K562 (cell line): ENCODE measurements at regions not wholly inside any gene's neighbourhood (a gene's known extent, or its start where the extent isn't known, plus 50 kb on each side); places are given as distances from the start of the nearest gene placed in this dataset.
"Not testable (repeated sequence)": the region's sequence is repeated elsewhere in the genome, so short reads cannot be mapped to it uniquely, and the experiment has no call there.

ENCODE experiments used
- BDP1 ChIP-seq: IDR thresholded peaks from 3 replicates; pipeline ENCODE4 v1.6.1; 2011; ENCODE audit not compliant: insufficient read length, insufficient read depth
- TF ChIP-seq, protein P1 (sequence below): sonication (generic); formaldehyde crosslinking; IDR thresholded peaks from 2 replicates; pipeline ENCODE4 v1.5.0; 2020; ENCODE audit warnings: missing genetic modification reagents
- TF ChIP-seq, protein P2 (sequence below): fragments of 450-650 bp; conservative IDR thresholded peaks from 2 replicates; pipeline ENCODE4 v1.6.1; 2016; ENCODE audit warnings: missing genetic modification characterization, low read depth, mild to moderate bottlenecking, control low read depth, missing compliant biosample characterization

DNA sequence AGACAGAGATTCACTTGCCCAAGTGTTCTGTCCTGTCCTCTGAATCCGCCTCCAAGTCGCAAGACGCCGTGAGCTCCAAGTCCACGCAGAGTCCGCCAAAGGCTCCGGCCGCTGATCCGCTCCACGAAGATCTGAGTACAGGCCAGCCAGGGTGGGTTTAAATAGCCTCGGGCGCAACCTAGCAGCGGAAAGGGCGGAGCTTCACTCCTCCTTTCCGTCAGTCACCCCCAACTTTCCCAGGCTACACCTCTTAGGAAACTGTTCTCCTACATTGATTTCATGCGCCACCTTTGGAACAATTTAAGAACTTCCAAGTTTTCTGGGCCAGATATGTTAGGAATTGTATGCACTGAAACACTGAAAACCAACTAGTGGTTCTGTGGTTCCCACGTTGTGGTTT, 301.8 kb downstream of the CWH43 start:
- TF ChIP-seq, protein P1, sequence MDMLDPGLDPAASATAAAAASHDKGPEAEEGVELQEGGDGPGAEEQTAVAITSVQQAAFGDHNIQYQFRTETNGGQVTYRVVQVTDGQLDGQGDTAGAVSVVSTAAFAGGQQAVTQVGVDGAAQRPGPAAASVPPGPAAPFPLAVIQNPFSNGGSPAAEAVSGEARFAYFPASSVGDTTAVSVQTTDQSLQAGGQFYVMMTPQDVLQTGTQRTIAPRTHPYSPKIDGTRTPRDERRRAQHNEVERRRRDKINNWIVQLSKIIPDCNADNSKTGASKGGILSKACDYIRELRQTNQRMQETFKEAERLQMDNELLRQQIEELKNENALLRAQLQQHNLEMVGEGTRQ (CRISPR knock-in tag): not testable (repeated sequence)
- TF ChIP-seq BDP1: not testable (repeated sequence)
- TF ChIP-seq, protein P2, sequence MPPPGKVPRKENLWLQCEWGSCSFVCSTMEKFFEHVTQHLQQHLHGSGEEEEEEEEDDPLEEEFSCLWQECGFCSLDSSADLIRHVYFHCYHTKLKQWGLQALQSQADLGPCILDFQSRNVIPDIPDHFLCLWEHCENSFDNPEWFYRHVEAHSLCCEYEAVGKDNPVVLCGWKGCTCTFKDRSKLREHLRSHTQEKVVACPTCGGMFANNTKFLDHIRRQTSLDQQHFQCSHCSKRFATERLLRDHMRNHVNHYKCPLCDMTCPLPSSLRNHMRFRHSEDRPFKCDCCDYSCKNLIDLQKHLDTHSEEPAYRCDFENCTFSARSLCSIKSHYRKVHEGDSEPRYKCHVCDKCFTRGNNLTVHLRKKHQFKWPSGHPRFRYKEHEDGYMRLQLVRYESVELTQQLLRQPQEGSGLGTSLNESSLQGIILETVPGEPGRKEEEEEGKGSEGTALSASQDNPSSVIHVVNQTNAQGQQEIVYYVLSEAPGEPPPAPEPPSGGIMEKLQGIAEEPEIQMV (tag): not testable (repeated sequence)
